ENCODE measurements at regions not wholly inside any gene's neighbourhood (a gene's known extent, or its start where the extent isn't known, plus 50 kb on each side); places are given as distances from the start of the nearest gene placed in this dataset.

DNA sequence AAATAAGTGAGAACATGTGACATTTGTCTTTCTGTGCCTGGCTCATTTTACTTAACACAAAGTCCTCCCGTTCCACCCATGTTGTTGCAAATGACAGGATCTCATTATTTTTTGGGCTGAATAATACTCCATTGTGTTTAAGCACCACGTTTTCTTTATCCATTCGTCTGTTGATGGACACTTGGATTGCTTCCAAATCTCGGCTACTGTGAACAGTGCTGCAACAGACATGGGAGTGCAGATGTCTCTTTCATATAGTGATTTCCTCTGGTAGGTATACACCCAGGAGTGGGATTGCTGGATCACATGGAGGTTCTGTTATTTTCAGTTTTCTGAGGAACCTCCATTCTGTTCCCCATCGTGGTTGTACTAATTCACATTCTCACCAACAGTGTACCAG lies 264.4 kb upstream of the GALNT17 start:
- no peak for DNase-seq (ENCODE audit: low read depth, low spot score)

DNA sequence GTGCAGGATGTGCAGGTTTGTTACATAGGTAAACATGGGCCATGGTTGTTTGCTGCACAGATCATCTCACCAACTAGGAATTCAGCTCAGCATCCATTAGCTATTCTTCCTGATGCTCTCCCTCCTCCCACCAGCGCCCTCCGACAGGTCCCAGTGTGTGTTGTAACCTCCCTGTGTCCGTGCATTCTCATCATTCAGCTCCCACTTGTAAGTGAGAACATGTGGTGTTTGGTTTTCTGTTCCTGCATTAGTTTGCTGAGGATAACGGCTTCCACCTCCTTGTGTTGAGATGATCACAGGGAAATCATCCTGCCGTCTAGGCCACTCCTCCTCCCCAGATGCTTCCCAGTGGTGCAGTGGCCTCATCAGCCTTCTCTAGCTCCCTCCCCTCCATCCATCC lies 261.6 kb upstream of the GALNT17 start:
- Mint-ChIP-seq H3K27me3 (ENCODE audit: low read depth) (peaks cover 5% of the 10 kb centered on the region), H3K9me3 (no peaks in the 10 kb centered on the region), H3K27ac (ENCODE audit: unreplicated experiment) (no peak overlapping the region)

More for the DNA sequence above, 264.4 kb upstream of the GALNT17 start:
- Mint-ChIP-seq H3K36me3 (ENCODE audit: low read depth) (no peaks in the 10 kb centered on the region), H3K9me3 (peaks cover 4% of the 10 kb centered on the region), H3K4me1 (no peaks in the 10 kb centered on the region), H3K4me3 (no peak overlapping the region), H3K27me3 (ENCODE audit: low read depth) (peaks cover 4% of the 10 kb centered on the region), H3K27ac (ENCODE audit: unreplicated experiment) (no peak overlapping the region)
- TF ChIP-seq, protein P1, sequence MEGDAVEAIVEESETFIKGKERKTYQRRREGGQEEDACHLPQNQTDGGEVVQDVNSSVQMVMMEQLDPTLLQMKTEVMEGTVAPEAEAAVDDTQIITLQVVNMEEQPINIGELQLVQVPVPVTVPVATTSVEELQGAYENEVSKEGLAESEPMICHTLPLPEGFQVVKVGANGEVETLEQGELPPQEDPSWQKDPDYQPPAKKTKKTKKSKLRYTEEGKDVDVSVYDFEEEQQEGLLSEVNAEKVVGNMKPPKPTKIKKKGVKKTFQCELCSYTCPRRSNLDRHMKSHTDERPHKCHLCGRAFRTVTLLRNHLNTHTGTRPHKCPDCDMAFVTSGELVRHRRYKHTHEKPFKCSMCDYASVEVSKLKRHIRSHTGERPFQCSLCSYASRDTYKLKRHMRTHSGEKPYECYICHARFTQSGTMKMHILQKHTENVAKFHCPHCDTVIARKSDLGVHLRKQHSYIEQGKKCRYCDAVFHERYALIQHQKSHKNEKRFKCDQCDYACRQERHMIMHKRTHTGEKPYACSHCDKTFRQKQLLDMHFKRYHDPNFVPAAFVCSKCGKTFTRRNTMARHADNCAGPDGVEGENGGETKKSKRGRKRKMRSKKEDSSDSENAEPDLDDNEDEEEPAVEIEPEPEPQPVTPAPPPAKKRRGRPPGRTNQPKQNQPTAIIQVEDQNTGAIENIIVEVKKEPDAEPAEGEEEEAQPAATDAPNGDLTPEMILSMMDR (conservative IDR thresholded peaks at IDR 0.05): no peak

DNA sequence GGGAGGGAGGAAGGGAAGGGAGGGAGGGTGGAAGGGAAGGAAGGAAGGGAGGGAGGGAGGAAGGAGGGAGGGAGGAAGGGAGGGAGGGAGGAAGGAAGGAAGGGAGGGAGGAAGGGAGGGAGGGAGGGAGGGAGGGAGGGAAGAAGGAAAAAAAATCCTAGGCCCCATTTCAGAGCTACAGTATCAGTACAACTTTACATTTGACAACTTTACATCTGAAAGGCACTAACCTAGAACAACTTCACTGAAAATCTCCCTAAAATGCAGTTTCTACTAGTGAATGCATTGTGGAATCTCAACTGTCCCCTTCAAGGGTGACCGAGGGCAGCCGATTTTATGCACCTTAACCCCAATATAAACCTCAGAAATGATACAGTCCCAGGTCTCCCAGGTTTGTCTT lies 259.8 kb upstream of the GALNT17 start:
- Mint-ChIP-seq H3K4me3 (no peak overlapping the region), H3K27me3 (ENCODE audit: low read depth) (peaks cover 11% of the 10 kb centered on the region), H3K9me3 (peaks cover 7% of the 10 kb centered on the region), H3K4me1 (no peaks in the 10 kb centered on the region), H3K36me3 (ENCODE audit: low read depth) (no peaks in the 10 kb centered on the region), H3K27ac (ENCODE audit: unreplicated experiment) (no peak overlapping the region)
- no peak for DNase-seq (ENCODE audit: low read depth, low spot score)
- TF ChIP-seq, protein P1 (conservative IDR thresholded peaks at IDR 0.05): no peak

More for the DNA sequence above, 261.6 kb upstream of the GALNT17 start:
- Mint-ChIP-seq H3K4me3 (no peak overlapping the region), H3K36me3 (ENCODE audit: low read depth) (no peaks in the 10 kb centered on the region), H3K4me1 (no peaks in the 10 kb centered on the region)
- DNase-seq (ENCODE audit: low read depth, low spot score): no peak
- TF ChIP-seq, protein P1 (conservative IDR thresholded peaks at IDR 0.05): no peak

DNA sequence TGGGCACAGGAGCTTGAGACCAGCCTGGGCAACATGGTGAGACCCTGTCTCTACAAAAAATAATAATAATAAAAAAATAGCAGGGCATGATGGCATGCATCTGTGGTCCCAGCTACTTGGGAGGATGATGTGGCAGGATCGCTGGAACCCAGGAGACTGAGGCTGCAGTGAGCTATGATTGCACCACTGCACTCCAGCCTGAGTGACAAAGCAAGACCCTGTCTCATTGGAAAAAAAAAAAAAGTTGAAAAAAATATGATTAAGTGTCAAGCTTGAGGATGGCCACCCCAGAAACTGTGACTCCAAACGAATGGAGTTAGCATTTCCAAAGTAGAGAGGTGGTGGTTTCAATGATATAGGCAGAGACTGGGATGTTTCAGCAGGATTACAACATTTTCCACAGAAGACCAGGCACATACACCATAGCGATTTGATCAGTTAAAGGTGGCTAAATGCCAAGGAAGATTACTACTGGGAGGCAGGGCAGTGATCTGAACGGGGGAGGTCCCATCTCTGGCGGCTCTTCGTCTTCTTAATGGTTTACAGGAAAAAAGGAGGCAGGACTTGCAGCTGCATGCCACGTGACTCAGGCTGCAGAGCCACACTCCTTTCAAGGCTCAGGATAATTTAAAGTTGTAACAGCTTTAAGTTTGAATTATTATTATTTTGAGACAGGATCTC lies 250.6 kb upstream of the GALNT17 start:
- DNase-seq (ENCODE audit: low read depth, low spot score): no peak
- Mint-ChIP-seq H3K4me3 (no peak overlapping the region), H3K27me3 (ENCODE audit: low read depth) (peaks cover 16% of the 10 kb centered on the region), H3K4me1 (peaks cover 6% of the 10 kb centered on the region), H3K36me3 (ENCODE audit: low read depth) (no peaks in the 10 kb centered on the region), H3K9me3 (peaks cover 6% of the 10 kb centered on the region), H3K27ac (ENCODE audit: unreplicated experiment) (no peak overlapping the region)
- TF ChIP-seq, protein P1 (conservative IDR thresholded peaks at IDR 0.05): no peak

DNA sequence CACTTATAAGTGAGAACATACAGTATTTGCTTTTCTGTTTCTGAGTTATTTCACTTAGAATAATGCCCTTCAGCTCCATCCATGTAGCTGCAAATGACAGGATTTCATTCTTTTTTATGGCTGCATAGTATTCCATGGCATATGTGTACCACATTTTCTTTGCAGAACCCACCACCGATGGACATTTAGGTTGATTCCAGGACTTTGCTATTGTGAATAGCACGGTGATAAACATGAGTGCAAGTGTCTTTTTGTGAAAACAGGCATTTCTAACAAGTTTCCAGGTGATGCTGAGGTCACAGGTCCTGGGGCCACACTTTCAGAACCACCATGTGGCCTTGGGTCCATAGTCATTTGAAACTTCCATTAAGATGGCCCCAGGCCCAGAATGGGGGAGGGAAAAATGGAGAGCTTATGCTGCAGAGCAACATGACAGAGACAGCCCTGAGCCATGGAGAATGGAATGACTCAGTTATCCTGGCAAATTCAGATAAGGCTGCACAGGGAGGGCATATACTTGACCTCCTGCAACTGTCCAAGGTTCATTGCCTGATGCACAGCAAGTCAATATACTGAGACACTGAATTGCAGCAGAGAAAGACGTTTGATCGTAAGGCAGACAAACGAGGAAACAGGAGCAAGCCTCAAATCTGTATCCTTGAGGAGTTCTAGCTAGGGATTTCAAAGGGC lies 248.0 kb upstream of the GALNT17 start:
- DNase-seq (ENCODE audit: low read depth, low spot score): no peak
- Mint-ChIP-seq H3K27me3 (ENCODE audit: low read depth) (peaks cover 25% of the 10 kb centered on the region), H3K4me3 (no peak overlapping the region), H3K36me3 (ENCODE audit: low read depth) (no peaks in the 10 kb centered on the region), H3K27ac (ENCODE audit: unreplicated experiment) (no peak overlapping the region), H3K9me3 (no peaks in the 10 kb centered on the region), H3K4me1 (peaks cover 6% of the 10 kb centered on the region)
- TF ChIP-seq, protein P1 (conservative IDR thresholded peaks at IDR 0.05): no peak

Measured in neural crest cell (in vitro differentiated cells).